MM.1S (cell line): ENCODE measurements at regions not wholly inside any gene's neighbourhood (a gene's known extent, or its start where the extent isn't known, plus 50 kb on each side); places are given as distances from the start of the nearest gene placed in this dataset.

ENCODE experiments used
- CTCF ChIP-seq: fragments of 300-600 bp; sonication (generic); IDR thresholded peaks from 2 replicates; pipeline ENCODE4 v1.5.1; 2016; ENCODE audit warnings: antibody characterized with exemption, low read length, mixed read lengths
- EZH2 ChIP-seq: fragments of 300-600 bp; sonication (generic); optimal IDR thresholded peaks from 2 replicates; pipeline ENCODE3; 2017; ENCODE audit warnings: low read depth, mild to moderate bottlenecking, antibody characterized with exemption, low read length, mixed read lengths
- EZH2phosphoT487 ChIP-seq: fragments of 300-600 bp; sonication (generic); IDR thresholded peaks from 2 replicates; pipeline ENCODE4 v1.6.1; 2018; ENCODE audit warnings: antibody characterized with exemption, low read length

GRCh38 chr13:39281539-39282150, 243.4 kb downstream of the NHLRC3 start:
- TF ChIP-seq CTCF (no peak), EZH2 (no peak), EZH2phosphoT487 (no peak)
